ENCODE measurements at regions not wholly inside any gene's neighbourhood (a gene's known extent, or its start where the extent isn't known, plus 50 kb on each side); places are given as distances from the start of the nearest gene placed in this dataset.

DNA sequence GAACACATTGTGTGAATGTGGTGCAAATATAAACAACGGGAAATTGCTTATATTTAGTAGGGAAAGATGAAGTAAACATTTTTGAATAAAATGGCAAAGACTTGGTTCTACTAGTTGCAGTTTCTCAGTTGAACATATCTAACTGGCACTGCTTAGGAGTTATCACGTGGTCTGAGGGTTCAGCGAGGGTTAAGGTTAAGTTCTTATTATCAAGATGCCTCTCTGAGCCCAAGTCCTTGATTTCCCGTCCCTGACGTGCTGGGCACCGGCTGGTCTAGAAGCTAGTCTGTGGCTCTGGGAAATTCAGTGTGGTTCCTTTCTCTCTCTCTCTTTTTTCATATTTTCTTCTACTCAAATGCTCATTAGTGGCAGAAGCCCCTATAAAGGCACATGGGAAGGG lies 81.6 kb upstream of the PITX1 start:
- Histone ChIP-seq H3K4me1 (no peaks in the 10 kb centered on the region), H3K27ac (peak overlapping the region; percentile 26 to 51 (median 34)), H3K9me3 (no peaks in the 10 kb centered on the region), H3K27me3 (no peaks in the 10 kb centered on the region), H3K4me3 (no peak overlapping the region), H3K36me3 (no peaks in the 10 kb centered on the region)
- WGBS, 2 donors (ENCODE audit: low coverage in 1 of 2), result 44 to 56% methylated on average over 6 of the region's 6 CpGs
- TF ChIP-seq POLR2A (IDR thresholded peaks at IDR 0.05), result no peak
- TF ChIP-seq EP300 (IDR thresholded peaks at IDR 0.05; ENCODE audit: low read depth), result no peak
- DNase-seq, result no peak
- in situ Hi-C loops (cut with MboI; ENCODE audit: low pct_ligation_motif_present in 1 of 4, low pct_unique_long_range_greater_than_20kb in 1 of 4, low sequenced_read_pairs in 3 of 4), result no loop called here
- intact Hi-C loops (cut with DNase I; ENCODE audit: low total_unique reads), result no loop called here

- Histone ChIP-seq H3K27me3 (no peaks in the 10 kb centered on the region), H3K27ac (no peak overlapping the region), H3K36me3 (no peaks in the 10 kb centered on the region), H3K9me3 (no peaks in the 10 kb centered on the region), H3K4me3 (no peak overlapping the region), H3K4me1 (no peaks in the 10 kb centered on the region)
- no peak for TF ChIP-seq POLR2A (IDR thresholded peaks at IDR 0.05)
- no peak for TF ChIP-seq EP300 (IDR thresholded peaks at IDR 0.05; ENCODE audit: low read depth)
- TF ChIP-seq POLR2AphosphoS5 (IDR thresholded peaks at IDR 0.05), result no peak
- TF ChIP-seq, protein P1, sequence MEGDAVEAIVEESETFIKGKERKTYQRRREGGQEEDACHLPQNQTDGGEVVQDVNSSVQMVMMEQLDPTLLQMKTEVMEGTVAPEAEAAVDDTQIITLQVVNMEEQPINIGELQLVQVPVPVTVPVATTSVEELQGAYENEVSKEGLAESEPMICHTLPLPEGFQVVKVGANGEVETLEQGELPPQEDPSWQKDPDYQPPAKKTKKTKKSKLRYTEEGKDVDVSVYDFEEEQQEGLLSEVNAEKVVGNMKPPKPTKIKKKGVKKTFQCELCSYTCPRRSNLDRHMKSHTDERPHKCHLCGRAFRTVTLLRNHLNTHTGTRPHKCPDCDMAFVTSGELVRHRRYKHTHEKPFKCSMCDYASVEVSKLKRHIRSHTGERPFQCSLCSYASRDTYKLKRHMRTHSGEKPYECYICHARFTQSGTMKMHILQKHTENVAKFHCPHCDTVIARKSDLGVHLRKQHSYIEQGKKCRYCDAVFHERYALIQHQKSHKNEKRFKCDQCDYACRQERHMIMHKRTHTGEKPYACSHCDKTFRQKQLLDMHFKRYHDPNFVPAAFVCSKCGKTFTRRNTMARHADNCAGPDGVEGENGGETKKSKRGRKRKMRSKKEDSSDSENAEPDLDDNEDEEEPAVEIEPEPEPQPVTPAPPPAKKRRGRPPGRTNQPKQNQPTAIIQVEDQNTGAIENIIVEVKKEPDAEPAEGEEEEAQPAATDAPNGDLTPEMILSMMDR (IDR thresholded peaks at IDR 0.05), result no peak
- WGBS, 2 donors (ENCODE audit: low coverage in 1 of 2), result 69 to 90% methylated on average over 1 to 2 of the region's 2 CpGs
- in situ Hi-C loops (cut with MboI; ENCODE audit: low pct_ligation_motif_present in 1 of 4, low pct_unique_long_range_greater_than_20kb in 1 of 4, low sequenced_read_pairs in 3 of 4) (no loop called here), intact Hi-C loops (cut with DNase I; ENCODE audit: low total_unique reads) (no loop called here)
- no peak for DNase-seq
Observed at GRCh38 chr5:135114759-135115158, 80.7 kb upstream of the PITX1 start.

DNA sequence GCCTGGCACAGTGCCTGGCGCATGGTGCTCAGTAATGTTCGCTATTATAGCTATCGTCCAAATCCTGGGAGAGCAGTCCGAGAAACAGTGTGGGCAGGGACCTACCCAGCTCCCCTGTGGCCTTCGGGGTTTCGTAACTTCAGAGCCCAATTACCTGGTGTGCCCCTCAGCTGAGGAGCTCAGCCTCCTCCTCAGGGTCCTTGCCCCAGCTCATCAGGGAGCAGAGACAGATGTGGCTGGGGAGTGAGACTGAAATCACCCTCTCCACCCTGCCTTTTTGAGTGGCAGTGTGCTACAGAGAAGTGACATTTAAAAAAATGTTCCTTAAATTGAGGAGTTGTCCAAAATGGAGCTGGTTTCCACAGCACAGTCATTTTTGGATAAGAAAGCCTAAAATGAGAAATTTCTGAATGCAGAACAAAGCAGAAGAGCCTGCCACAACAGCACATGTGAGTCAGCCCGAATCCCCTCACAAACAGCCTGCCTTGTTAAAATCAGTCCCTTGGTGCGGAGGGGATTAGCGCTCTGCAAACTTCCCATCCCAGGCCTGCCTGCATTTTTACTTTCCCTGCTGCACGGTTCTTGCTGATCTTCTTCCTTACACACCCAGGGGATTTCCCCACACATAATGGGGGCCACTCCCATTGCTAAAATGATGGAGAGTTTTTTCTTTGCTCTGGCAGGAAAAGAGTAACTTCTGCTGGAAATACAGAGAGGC lies 78.1 kb upstream of the PITX1 start:
- Histone ChIP-seq H3K4me3 (no peak overlapping the region), H3K27me3 (no peaks in the 10 kb centered on the region), H3K27ac (no peak overlapping the region), H3K4me1 (peaks cover 0 to 3% (median 1%) of the 10 kb centered on the region in 4 donors), H3K9me3 (no peaks in the 10 kb centered on the region), H3K36me3 (no peaks in the 10 kb centered on the region)
- WGBS, 2 donors (ENCODE audit: low coverage in 1 of 2), result 33 to 61% methylated on average over 3 to 10 of the region's 10 CpGs
- DNase-seq, result no peak
- intact Hi-C loops (cut with DNase I; ENCODE audit: low total_unique reads), result no loop called here
- TF ChIP-seq POLR2A (IDR thresholded peaks at IDR 0.05) (no peak), POLR2AphosphoS5 (IDR thresholded peaks at IDR 0.05) (no peak), EP300 (IDR thresholded peaks at IDR 0.05; ENCODE audit: low read depth) (no peak)
- TF ChIP-seq, protein P1 (IDR thresholded peaks at IDR 0.05), result no peak
- in situ Hi-C loops (cut with MboI; ENCODE audit: low pct_ligation_motif_present in 1 of 4, low pct_unique_long_range_greater_than_20kb in 1 of 4, low sequenced_read_pairs in 3 of 4), result no loop called here

- in situ Hi-C loops (cut with MboI; ENCODE audit: low pct_ligation_motif_present in 1 of 4, low pct_unique_long_range_greater_than_20kb in 1 of 4, low sequenced_read_pairs in 3 of 4) (no loop called here), intact Hi-C loops (cut with DNase I; ENCODE audit: low total_unique reads) (no loop called here)
- TF ChIP-seq EP300 (IDR thresholded peaks at IDR 0.05; ENCODE audit: low read depth) (no peak), POLR2AphosphoS5 (IDR thresholded peaks at IDR 0.05) (no peak), POLR2A (IDR thresholded peaks at IDR 0.05) (no peak)
- TF ChIP-seq, protein P1 (IDR thresholded peaks at IDR 0.05), result no peak
- H3K27me3 ChIP-seq, result no peaks in the 10 kb centered on the region
- no peak overlapping the region for H3K4me3 ChIP-seq
- no peaks in the 10 kb centered on the region for H3K9me3 ChIP-seq
- DNase-seq, result no peak
- no peak overlapping the region for H3K27ac ChIP-seq
- WGBS, 2 donors (ENCODE audit: low coverage in 1 of 2), result 74% methylated on average over 11 of the region's 11 CpGs; no CpG with 5 or more reads in 1 of the 2 donors
- H3K4me1 ChIP-seq, result peaks cover 0 to 9% (median 3%) of the 10 kb centered on the region in 4 donors
- H3K36me3 ChIP-seq, result no peaks in the 10 kb centered on the region
Observed at GRCh38 chr5:135110785-135111596, 77.0 kb upstream of the PITX1 start.
